SK-N-SH treated with all-trans-retinoic acid at 6 μM for 48 hours (cell line): ENCODE measurements at regions not wholly inside any gene's neighbourhood (a gene's known extent, or its start where the extent isn't known, plus 50 kb on each side); places are given as distances from the start of the nearest gene placed in this dataset.
"Not testable (repeated sequence)": the region's sequence is repeated elsewhere in the genome, so short reads cannot be mapped to it uniquely, and the experiment has no call there.

ENCODE experiments used
- ATAC-seq: fragments of 200-7000 bp; cut with Tn5 transposase; 3 replicates; pipeline ENCODE4 v1.9.1; 2020; ENCODE audit warnings: mild to moderate bottlenecking, moderate library complexity
- ARNTL ChIP-seq: fragments of 450-650 bp; formaldehyde crosslinking; IDR thresholded peaks from 2 replicates; pipeline ENCODE4 v1.5.0; 2020; ENCODE audit warnings: low read depth, mild to moderate bottlenecking, moderate library complexity, borderline replicate concordance
- CREB5 ChIP-seq: fragments of 250-450 bp; sonication (Bioruptor Pico); IDR thresholded peaks from 2 replicates; pipeline ENCODE4 v1.5.1; 2020; ENCODE audit warnings: low read depth, mild to moderate bottlenecking, moderate library complexity
- CSDC2 ChIP-seq: fragments of 250-450 bp; sonication (Bioruptor Pico); IDR thresholded peaks from 2 replicates; pipeline ENCODE4 v1.5.0; 2020; ENCODE audit warnings: mild to moderate bottlenecking, moderate library complexity
- CSRNP3 ChIP-seq: fragments of 250-450 bp; sonication (Bioruptor Pico); IDR thresholded peaks from 2 replicates; pipeline ENCODE4 v1.5.1; 2021; ENCODE audit warnings: mild to moderate bottlenecking, moderate library complexity
- ESRRG ChIP-seq: fragments of 250-450 bp; sonication (Bioruptor Pico); IDR thresholded peaks from 2 replicates; pipeline ENCODE4 v1.6.1; 2021; ENCODE audit warnings: mild to moderate bottlenecking
- GLIS3 ChIP-seq: fragments of 250-450 bp; sonication (Bioruptor Pico); IDR thresholded peaks from 2 replicates; pipeline ENCODE4 v1.5.0; 2020; ENCODE audit warnings: mild to moderate bottlenecking, moderate library complexity
- ISL1 ChIP-seq: fragments of 250-450 bp; sonication (Bioruptor Pico); IDR thresholded peaks from 2 replicates; pipeline ENCODE4 v2.1.2; 2022; ENCODE audit warnings: mild to moderate bottlenecking, moderate library complexity
- OSR1 ChIP-seq: fragments of 250-450 bp; sonication (Bioruptor Pico); IDR thresholded peaks from 2 replicates; pipeline ENCODE4 v1.8.0; 2022; ENCODE audit warnings: moderate library complexity, mild to moderate bottlenecking, inconsistent platforms
- PATZ1 ChIP-seq: fragments of 250-450 bp; sonication (Bioruptor Pico); IDR thresholded peaks from 2 replicates; pipeline ENCODE4 v1.8.0; 2020; ENCODE audit warnings: mild to moderate bottlenecking, moderate library complexity, borderline replicate concordance
- POU6F1 ChIP-seq: fragments of 250-450 bp; sonication (Bioruptor Pico); IDR thresholded peaks from 2 replicates; pipeline ENCODE4 v1.8.0; 2021; ENCODE audit warnings: low read depth, mild to moderate bottlenecking, moderate library complexity, borderline replicate concordance
- PPARA ChIP-seq: fragments of 250-450 bp; sonication (Bioruptor Pico); IDR thresholded peaks from 2 replicates; pipeline ENCODE4 v1.5.0; 2020; ENCODE audit warnings: mild to moderate bottlenecking, borderline replicate concordance
- RARB ChIP-seq: fragments of 250-450 bp; sonication (Bioruptor Pico); IDR thresholded peaks from 2 replicates; pipeline ENCODE4 v1.8.0; 2021; ENCODE audit warnings: mild to moderate bottlenecking, moderate library complexity
- SNAI2 ChIP-seq: fragments of 250-450 bp; sonication (Bioruptor Pico); IDR thresholded peaks from 2 replicates; pipeline ENCODE4 v1.5.0; 2020; ENCODE audit warnings: mild to moderate bottlenecking, moderate library complexity
- TCF4 ChIP-seq: fragments of 250-450 bp; sonication (Bioruptor Pico); IDR thresholded peaks from 2 replicates; pipeline ENCODE4 v1.8.0; 2021; ENCODE audit warnings: mild to moderate bottlenecking, moderate library complexity, borderline replicate concordance
- TOX ChIP-seq: fragments of 250-450 bp; sonication (Bioruptor Pico); IDR thresholded peaks from 2 replicates; pipeline ENCODE4 v1.8.0; 2021; ENCODE audit warnings: mild to moderate bottlenecking, moderate library complexity, borderline replicate concordance
- TSHZ2 ChIP-seq: fragments of 250-450 bp; sonication (Bioruptor Pico); IDR thresholded peaks from 2 replicates; pipeline ENCODE4 v1.5.0; 2020; ENCODE audit warnings: mild to moderate bottlenecking, moderate library complexity
- ZC3H10 ChIP-seq: fragments of 250-450 bp; sonication (Bioruptor Pico); IDR thresholded peaks from 2 replicates; pipeline ENCODE4 v1.5.1; 2021; ENCODE audit warnings: mild to moderate bottlenecking, moderate library complexity
- ZFP3 ChIP-seq: fragments of 250-450 bp; sonication (Bioruptor Pico); IDR thresholded peaks from 2 replicates; pipeline ENCODE4 v1.5.0; 2020; ENCODE audit warnings: mild to moderate bottlenecking, moderate library complexity
- ZFP30 ChIP-seq: fragments of 450-650 bp; formaldehyde crosslinking; IDR thresholded peaks from 2 replicates; pipeline ENCODE4 v1.5.0; 2022; ENCODE audit warnings: mild to moderate bottlenecking, moderate library complexity
- ZNF565 ChIP-seq: fragments of 450-650 bp; formaldehyde crosslinking; conservative IDR thresholded peaks from 2 replicates; pipeline ENCODE4 v1.5.0; 2020; ENCODE audit warnings: low read depth, mild to moderate bottlenecking, moderate library complexity
- ZNF8 ChIP-seq: fragments of 450-650 bp; formaldehyde crosslinking; IDR thresholded peaks from 2 replicates; pipeline ENCODE4 v1.5.0; 2020; ENCODE audit warnings: mild to moderate bottlenecking, moderate library complexity

- TF ChIP-seq GLIS3 (CRISPR knock-in tag) (no peak), OSR1 (CRISPR knock-in tag) (no peak), CSDC2 (no peak), ISL1 (CRISPR knock-in tag) (no peak), CSRNP3 (CRISPR knock-in tag) (no peak), TSHZ2 (no peak)
Measured at GRCh38 chr7:8871716-8872115, 438.3 kb downstream of the NXPH1 start (continued).

GRCh38 chr7:8881916-8882315, 448.5 kb downstream of the NXPH1 start:
- TF ChIP-seq ZFP30 (CRISPR knock-in tag) (no peak), TOX (CRISPR knock-in tag) (no peak), ZFP3 (CRISPR knock-in tag) (no peak)
- ATAC-seq = no peak

- no peak for ATAC-seq
- no peak for TF ChIP-seq RARB (CRISPR knock-in tag)
- TF ChIP-seq ZFP30 (CRISPR knock-in tag) = no peak
- TF ChIP-seq SNAI2 (CRISPR knock-in tag) = no peak
- no peak for TF ChIP-seq PPARA (CRISPR knock-in tag)
- TF ChIP-seq TCF4 (CRISPR knock-in tag) = no peak
- TF ChIP-seq ZNF8 = no peak
- TF ChIP-seq CSDC2 = no peak
- no peak for TF ChIP-seq OSR1 (CRISPR knock-in tag)
- TF ChIP-seq CREB5 = no peak
- no peak for TF ChIP-seq ESRRG
- TF ChIP-seq ISL1 (CRISPR knock-in tag) = no peak
- no peak for TF ChIP-seq POU6F1
- no peak for TF ChIP-seq ZFP3 (CRISPR knock-in tag)
- no peak for TF ChIP-seq ARNTL (CRISPR knock-in tag)
- no peak for TF ChIP-seq ZC3H10 (CRISPR knock-in tag)
- TF ChIP-seq PATZ1 (CRISPR knock-in tag) = no peak
- no peak for TF ChIP-seq CSRNP3 (CRISPR knock-in tag)
- TF ChIP-seq GLIS3 (CRISPR knock-in tag) = no peak
- no peak for TF ChIP-seq ZNF565 (CRISPR knock-in tag)
- TF ChIP-seq TSHZ2 = no peak
Measured at GRCh38 chr7:8885480-8886000, 452.1 kb downstream of the NXPH1 start.

- ATAC-seq = not testable (repeated sequence)
Measured at GRCh38 chr7:8890346-8890745, 456.9 kb downstream of the NXPH1 start.
